ENCODE measurements at regions not wholly inside any gene's neighbourhood (a gene's known extent, or its start where the extent isn't known, plus 50 kb on each side); places are given as distances from the start of the nearest gene placed in this dataset.
"Not testable (repeated sequence)": the region's sequence is repeated elsewhere in the genome, so short reads cannot be mapped to it uniquely, and the experiment has no call there.

GRCh38 chr17:22044706-22045246, 352.5 kb downstream of the KCNJ18 start:
- H3K27me3 ChIP-seq; H3K9me3 ChIP-seq; H3K4me3 ChIP-seq (ENCODE audit: low read depth, low read length); H3K4me1 ChIP-seq; H3K36me3 ChIP-seq: not testable (repeated sequence)
- peak; percentile 4 for DNase-seq

- H3K4me1 ChIP-seq; H3K27me3 ChIP-seq; H3K36me3 ChIP-seq; H3K9me3 ChIP-seq; DNase-seq; H3K4me3 ChIP-seq (ENCODE audit: low read depth, low read length): not testable (repeated sequence)
Observed at GRCh38 chr17:22047521-22047920, 355.2 kb downstream of the KCNJ18 start.

- not testable (repeated sequence) for H3K27me3 ChIP-seq; H3K4me3 ChIP-seq (ENCODE audit: low read depth, low read length); H3K36me3 ChIP-seq; DNase-seq; H3K4me1 ChIP-seq; H3K9me3 ChIP-seq
Observed at GRCh38 chr17:22048226-22048625, 355.9 kb downstream of the KCNJ18 start.

GRCh38 chr17:22050766-22051165, 358.4 kb downstream of the KCNJ18 start:
- H3K4me1 ChIP-seq; H3K9me3 ChIP-seq; H3K36me3 ChIP-seq; DNase-seq; H3K4me3 ChIP-seq (ENCODE audit: low read depth, low read length); H3K27me3 ChIP-seq: not testable (repeated sequence)

- H3K4me3 ChIP-seq (ENCODE audit: low read depth, low read length); H3K9me3 ChIP-seq; H3K4me1 ChIP-seq; DNase-seq; H3K36me3 ChIP-seq; H3K27me3 ChIP-seq: not testable (repeated sequence)
Observed at GRCh38 chr17:22052715-22053114, 360.4 kb downstream of the KCNJ18 start.

GRCh38 chr17:22056566-22056965, 364.2 kb downstream of the KCNJ18 start:
- H3K4me3 ChIP-seq (ENCODE audit: low read depth, low read length); H3K4me1 ChIP-seq; H3K27me3 ChIP-seq; H3K36me3 ChIP-seq; H3K9me3 ChIP-seq; DNase-seq: not testable (repeated sequence)

GRCh38 chr17:22075918-22076317, 383.6 kb downstream of the KCNJ18 start:
- not testable (repeated sequence) for H3K27me3 ChIP-seq; H3K4me1 ChIP-seq; H3K9me3 ChIP-seq; H3K36me3 ChIP-seq; DNase-seq; H3K4me3 ChIP-seq (ENCODE audit: low read depth, low read length)

GRCh38 chr17:22088589-22088988, 396.3 kb downstream of the KCNJ18 start:
- not testable (repeated sequence) for H3K4me3 ChIP-seq (ENCODE audit: low read depth, low read length); DNase-seq; H3K27me3 ChIP-seq

GRCh38 chr17:22090263-22090935, 398.1 kb downstream of the KCNJ18 start:
- no peak for TF ChIP-seq CTCF (IDR thresholded peaks at IDR 0.05; ENCODE audit: low read depth, low read length)
- no peaks in the 10 kb centered on the region for H3K36me3 ChIP-seq
- no peaks in the 10 kb centered on the region for H3K9me3 ChIP-seq
- H3K4me1 ChIP-seq: no peaks in the 10 kb centered on the region
- H3K27me3 ChIP-seq: no peaks in the 10 kb centered on the region
- no peak for DNase-seq
- no peak overlapping the region for H3K4me3 ChIP-seq (ENCODE audit: low read depth, low read length)

More at GRCh38 chr17:22088589-22088988, 396.3 kb downstream of the KCNJ18 start:
- not testable (repeated sequence) for H3K36me3 ChIP-seq, H3K9me3 ChIP-seq, H3K4me1 ChIP-seq

GRCh38 chr17:22091041-22091679, 398.8 kb downstream of the KCNJ18 start:
- not testable (repeated sequence) for H3K4me3 ChIP-seq (ENCODE audit: low read depth, low read length); H3K27me3 ChIP-seq; DNase-seq; H3K36me3 ChIP-seq; H3K9me3 ChIP-seq; H3K4me1 ChIP-seq

GRCh38 chr17:22091840-22092239, 399.5 kb downstream of the KCNJ18 start:
- not testable (repeated sequence) for DNase-seq; H3K4me1 ChIP-seq; H3K36me3 ChIP-seq; H3K27me3 ChIP-seq; H3K9me3 ChIP-seq; H3K4me3 ChIP-seq (ENCODE audit: low read depth, low read length)

GRCh38 chr17:22095414-22095813, 403.1 kb downstream of the KCNJ18 start:
- not testable (repeated sequence) for H3K4me3 ChIP-seq (ENCODE audit: low read depth, low read length); H3K27me3 ChIP-seq; H3K4me1 ChIP-seq; DNase-seq; H3K9me3 ChIP-seq; H3K36me3 ChIP-seq

- not testable (repeated sequence) for H3K4me1 ChIP-seq; H3K9me3 ChIP-seq; H3K36me3 ChIP-seq; H3K27me3 ChIP-seq; DNase-seq; H3K4me3 ChIP-seq (ENCODE audit: low read depth, low read length)
Observed at GRCh38 chr17:22099633-22100032, 407.3 kb downstream of the KCNJ18 start.

Measured in BE2C (cell line).